ENCODE measurements at regions not wholly inside any gene's neighbourhood (a gene's known extent, or its start where the extent isn't known, plus 50 kb on each side); places are given as distances from the start of the nearest gene placed in this dataset.

GRCh38 chr2:239664216-239664810, 263.5 kb upstream of the HDAC4 start:
- H3K4me1 ChIP-seq (replicated peaks in 1 of 2; ENCODE audit: control insufficient read depth in 2 of 2, insufficient read depth in 2 of 2, low read length in 2 of 2): peaks cover 0 to 5% of the 10 kb centered on the region in 2 experiments; a peak in 1 of 5 replicates
- no peak for TF ChIP-seq ZNF165 (CRISPR knock-in tag; IDR thresholded peaks at IDR 0.05; ENCODE audit: borderline replicate concordance)
- no peak for TF ChIP-seq BRCA1 (IDR thresholded peaks at IDR 0.05)
- TF ChIP-seq BRCA1 (CRISPR knock-in tag; IDR thresholded peaks at IDR 0.05): no peak
- no peak for TF ChIP-seq ZNF707 (CRISPR knock-in tag; conservative IDR thresholded peaks at IDR 0.05)
- TF ChIP-seq EP400 (IDR thresholded peaks at IDR 0.05): no peak

GRCh38 chr2:239663364-239663924, 262.6 kb upstream of the HDAC4 start:
- DNase-seq (ENCODE audit: extremely low read depth in 1 of 4, low spot score in 3 of 4) (no peak), ATAC-seq (no peak), FAIRE-seq (no peak)
- H2AFZ ChIP-seq (ENCODE audit: low read depth, low read length): no peak overlapping the region
- TF ChIP-seq GTF2F1 (IDR thresholded peaks at IDR 0.05; ENCODE audit: low read depth, low read length) (no peak), KDM5B (IDR thresholded peaks at IDR 0.05; ENCODE audit: insufficient replicate concordance, low read depth, low read length) (no peak), BRF2 (IDR thresholded peaks at IDR 0.05; ENCODE audit: borderline replicate concordance, insufficient read depth, insufficient read length) (no peak), BRF1 (IDR thresholded peaks at IDR 0.05; ENCODE audit: borderline replicate concordance, extremely low read depth, insufficient read length) (no peak), ZNF395 (CRISPR knock-in tag; IDR thresholded peaks at IDR 0.05) (no peak), KLF1 (tag; IDR thresholded peaks at IDR 0.05) (no peak), NCOA4 (IDR thresholded peaks at IDR 0.05; ENCODE audit: partially characterized antibody) (no peak), GATA2 (CRISPR knock-in tag; IDR thresholded peaks at IDR 0.05) (no peak), YBX1 (IDR thresholded peaks at IDR 0.05) (no peak)
- no peak overlapping the region for H3K27ac ChIP-seq (ENCODE audit: extremely low read depth, low read depth, low read length)
- H3K79me2 ChIP-seq (ENCODE audit: control insufficient read depth, insufficient read depth, low read length): no peaks in the 10 kb centered on the region
- no TSS peak for BruUV-seq (replicated peaks)
- H3K4me3 ChIP-seq: no peak overlapping the region
- ChIA-PET POLR2A (interaction anchor here (1.0 kb wide), 1 partner anchor 1106 kb away, joined by 3 read pairs; no protein-coding TSS in a partner anchor), CTCF (ENCODE audit: low intra/inter-chr PET ratio) (no interaction called here)
- in situ Hi-C loops (cut with MboI): no loop called here
- H3K4me2 ChIP-seq (ENCODE audit: insufficient read depth, low read length): no peak overlapping the region
- WGBS (ENCODE audit: insufficient coverage, low coverage, missing lambda C conversion rate): 3% methylated on average over 6 of the region's 9 CpGs
- H3K9me1 ChIP-seq (ENCODE audit: control insufficient read depth, insufficient read depth, low read length): no peaks in the 10 kb centered on the region
- H3K27me3 ChIP-seq (ENCODE audit: control insufficient read depth in 2 of 2, insufficient read depth in 2 of 2, low read length in 2 of 2): peaks cover 0 to 39% of the 10 kb centered on the region in 2 experiments; a peak in 3 of 5 replicates
- H3K4me1 ChIP-seq (replicated peaks in 1 of 2; ENCODE audit: control insufficient read depth in 2 of 2, insufficient read depth in 2 of 2, low read length in 2 of 2): peaks cover 0 to 5% of the 10 kb centered on the region in 2 experiments; a peak in 1 of 5 replicates
- intact Hi-C loops (cut with micrococcal nuclease): no loop called here
- no peaks in the 10 kb centered on the region for H3K36me3 ChIP-seq (ENCODE audit: control insufficient read depth, insufficient read depth, low read length)
- H3K9ac ChIP-seq (ENCODE audit: insufficient read depth in 1 of 2, low read depth in 2 of 2, low read length in 2 of 2): no peak overlapping the region
- no peaks in the 10 kb centered on the region for H4K20me1 ChIP-seq (replicated peaks; ENCODE audit: control insufficient read depth, insufficient read depth, low read length)
- H3K9me3 ChIP-seq (replicated peaks; ENCODE audit: control insufficient read depth, insufficient read depth, low read depth, low read length): no peaks in the 10 kb centered on the region

More at GRCh38 chr2:239664216-239664810, 263.5 kb upstream of the HDAC4 start:
- intact Hi-C loops (cut with micrococcal nuclease) (no loop called here), in situ Hi-C loops (cut with MboI) (no loop called here)
- Histone ChIP-seq H3K27me3 (ENCODE audit: control insufficient read depth in 2 of 2, insufficient read depth in 2 of 2, low read length in 2 of 2) (peaks cover 0 to 47% of the 10 kb centered on the region in 2 experiments; a peak in 3 of 5 replicates), H3K9me1 (ENCODE audit: control insufficient read depth, insufficient read depth, low read length) (no peaks in the 10 kb centered on the region), H3K27ac (ENCODE audit: extremely low read depth, low read depth, low read length) (no peak overlapping the region), H3K9ac (ENCODE audit: insufficient read depth in 1 of 2, low read depth in 2 of 2, low read length in 2 of 2) (no peak overlapping the region), H3K9me3 (replicated peaks; ENCODE audit: control insufficient read depth, insufficient read depth, low read depth, low read length) (no peaks in the 10 kb centered on the region), H3K4me2 (ENCODE audit: insufficient read depth, low read length) (no peak overlapping the region), H3K36me3 (ENCODE audit: control insufficient read depth, insufficient read depth, low read length) (no peaks in the 10 kb centered on the region), H3K79me2 (ENCODE audit: control insufficient read depth, insufficient read depth, low read length) (no peaks in the 10 kb centered on the region), H4K20me1 (replicated peaks; ENCODE audit: control insufficient read depth, insufficient read depth, low read length) (no peaks in the 10 kb centered on the region), H2AFZ (ENCODE audit: low read depth, low read length) (no peak overlapping the region), H3K4me3 (no peak overlapping the region)
- FAIRE-seq (no peak), DNase-seq (ENCODE audit: extremely low read depth in 1 of 4, low spot score in 3 of 4) (no peak), ATAC-seq (no peak)
- ChIA-PET CTCF (ENCODE audit: low intra/inter-chr PET ratio) (no interaction called here), POLR2A (no interaction called here)
- 6% methylated on average over 2 of the region's 5 CpGs for WGBS (ENCODE audit: insufficient coverage, low coverage, missing lambda C conversion rate)
- BruUV-seq (replicated peaks): no TSS peak
